Stimulated activated CD4-positive, alpha-beta T cell treated with anti-CD3 and anti-CD28 coated beads, TNF-alpha, amount 100 ng/mL, for 4 hours (primary cell): ENCODE measurements at regions not wholly inside any gene's neighbourhood (a gene's known extent, or its start where the extent isn't known, plus 50 kb on each side); places are given as distances from the start of the nearest gene placed in this dataset.

Experiments
- DNase-seq, 3 experiments: peaks; one replicate each; pipeline ENCODE4 v3.0.0-alpha.2; 2020; ENCODE audit warnings: low read depth in 3 of 3

DNA sequence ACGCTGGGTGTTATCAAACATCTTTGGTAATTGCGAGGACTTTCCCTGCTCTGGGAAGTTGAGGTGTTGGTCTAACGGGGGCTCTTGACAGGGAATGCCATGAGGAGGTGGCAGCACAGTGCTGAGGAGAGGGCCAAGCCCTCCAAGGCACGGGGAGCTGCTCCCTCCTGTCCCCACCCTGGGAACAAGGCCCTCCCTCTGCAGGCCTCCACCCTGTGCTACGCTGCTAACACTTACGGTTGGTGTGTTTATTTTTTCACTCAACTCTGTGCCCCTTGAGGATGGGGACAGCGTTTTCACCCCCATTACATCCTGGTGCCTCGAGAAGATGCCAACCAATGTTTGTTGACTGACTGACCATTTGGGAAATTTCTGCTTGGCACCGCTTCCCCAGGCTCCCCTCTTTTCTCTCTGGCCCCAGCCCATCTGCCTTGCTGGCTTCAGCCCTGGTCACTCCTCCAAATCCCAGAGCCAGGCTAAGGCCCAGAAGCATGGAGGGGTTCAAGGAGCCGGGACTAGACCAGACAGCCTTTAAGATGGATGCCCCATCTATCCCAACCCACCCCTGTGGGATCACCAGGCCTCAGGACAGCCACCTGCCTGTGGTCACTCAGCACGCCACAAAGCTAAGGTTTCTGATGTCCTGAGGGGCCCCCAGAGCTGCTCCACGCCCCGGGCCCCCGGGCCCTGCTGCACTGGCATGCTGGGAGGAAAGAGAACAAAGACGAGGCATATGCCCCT lies 125.7 kb downstream of the BARX1 start:
- DNase-seq = no peak

DNA sequence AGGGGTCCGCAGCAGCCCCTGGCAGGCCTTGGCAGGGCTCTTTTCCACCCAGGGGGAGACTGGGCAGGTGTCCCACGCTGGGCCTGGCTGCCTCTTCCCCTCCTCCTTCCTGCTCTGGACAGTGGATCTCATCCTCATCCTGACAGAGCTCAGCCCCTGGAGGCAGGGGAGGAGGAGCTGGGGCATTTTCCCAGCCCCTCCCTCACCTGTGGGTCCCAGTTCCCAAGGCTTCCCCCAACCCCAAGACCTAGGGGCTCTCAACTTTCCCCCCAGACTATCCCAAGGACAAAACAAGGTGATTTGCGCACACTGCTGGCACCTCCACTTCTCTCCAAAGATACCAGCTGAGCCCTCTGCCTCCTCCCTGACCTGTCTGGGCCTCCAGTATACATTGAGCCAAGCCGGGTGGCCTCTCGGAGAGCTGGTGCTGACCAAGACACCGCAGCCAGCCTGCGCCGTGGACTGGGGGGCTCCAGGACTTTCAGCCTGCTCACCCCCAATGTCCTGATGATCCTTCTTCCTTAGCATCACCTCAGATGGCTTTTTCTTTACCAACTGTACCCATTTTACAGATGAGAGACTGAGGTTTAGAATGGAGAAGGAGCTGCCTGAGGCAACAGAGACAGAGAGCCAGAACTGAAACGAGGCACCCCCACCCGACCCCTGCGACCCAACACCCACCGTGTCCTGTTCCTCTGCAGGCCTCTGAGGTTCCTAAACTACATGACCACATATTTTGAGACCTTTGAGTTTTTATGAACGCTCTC lies 126.6 kb downstream of the BARX1 start:
- no peak for DNase-seq

GRCh38 chr9:93827545-93828330 lies 127.4 kb downstream of the BARX1 start:
- no peak for DNase-seq

DNA sequence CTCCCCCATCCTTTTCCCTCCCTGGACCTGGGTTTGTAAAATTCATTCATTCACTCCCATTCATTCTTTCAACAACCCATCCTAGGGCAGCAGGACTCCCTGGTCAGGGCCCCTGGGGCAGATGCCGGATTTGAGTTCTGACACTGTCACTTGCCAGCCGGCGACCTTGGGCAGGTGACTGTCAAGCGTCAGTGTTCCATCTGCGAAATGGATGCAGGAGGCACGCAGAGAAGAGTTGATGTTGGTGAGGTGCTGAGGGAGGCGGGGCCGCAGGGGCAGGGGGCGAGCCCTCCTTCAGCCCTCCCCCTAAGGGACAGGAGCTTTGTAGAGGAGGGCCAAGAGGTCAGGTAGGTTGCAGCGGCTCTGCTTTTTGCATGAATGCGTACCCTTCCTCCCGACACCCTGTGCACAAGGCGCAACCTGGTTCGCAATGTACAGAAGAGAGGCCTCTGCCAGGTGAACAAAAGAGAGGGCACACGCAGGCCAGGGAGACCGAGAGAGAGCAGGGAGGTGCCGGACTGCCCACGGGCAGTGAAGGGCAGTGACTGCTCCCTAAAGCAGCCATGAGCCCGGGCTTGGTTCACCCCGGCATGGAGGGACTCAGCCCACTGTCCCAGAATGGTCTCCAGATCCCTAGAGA lies 128.1 kb downstream of the BARX1 start:
- DNase-seq = no peak

DNA sequence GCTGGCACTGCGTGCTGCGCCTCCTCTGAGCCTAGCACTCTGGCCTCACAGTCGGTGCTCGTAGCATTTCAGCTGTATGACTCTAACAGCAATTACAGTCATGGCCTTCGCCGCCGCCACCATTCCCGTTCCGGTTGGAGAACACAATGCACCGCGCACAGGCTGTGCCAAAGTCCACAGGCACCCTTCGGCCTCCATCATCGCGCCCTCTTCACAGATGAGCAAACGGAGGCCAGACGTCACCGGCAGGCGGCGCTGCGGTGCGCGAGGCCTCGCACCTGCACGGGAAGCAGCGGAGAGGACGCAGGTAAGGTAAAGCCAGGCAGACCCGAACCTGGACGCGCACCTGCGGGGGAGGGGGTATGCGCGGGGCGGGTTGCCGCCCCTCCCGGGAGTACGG lies 128.9 kb downstream of the BARX1 start:
- DNase-seq = peak; percentile 13 to 30 (median 24)

GRCh38 chr9:93825348-93826115 lies 129.6 kb downstream of the BARX1 start:
- no peak for DNase-seq

DNA sequence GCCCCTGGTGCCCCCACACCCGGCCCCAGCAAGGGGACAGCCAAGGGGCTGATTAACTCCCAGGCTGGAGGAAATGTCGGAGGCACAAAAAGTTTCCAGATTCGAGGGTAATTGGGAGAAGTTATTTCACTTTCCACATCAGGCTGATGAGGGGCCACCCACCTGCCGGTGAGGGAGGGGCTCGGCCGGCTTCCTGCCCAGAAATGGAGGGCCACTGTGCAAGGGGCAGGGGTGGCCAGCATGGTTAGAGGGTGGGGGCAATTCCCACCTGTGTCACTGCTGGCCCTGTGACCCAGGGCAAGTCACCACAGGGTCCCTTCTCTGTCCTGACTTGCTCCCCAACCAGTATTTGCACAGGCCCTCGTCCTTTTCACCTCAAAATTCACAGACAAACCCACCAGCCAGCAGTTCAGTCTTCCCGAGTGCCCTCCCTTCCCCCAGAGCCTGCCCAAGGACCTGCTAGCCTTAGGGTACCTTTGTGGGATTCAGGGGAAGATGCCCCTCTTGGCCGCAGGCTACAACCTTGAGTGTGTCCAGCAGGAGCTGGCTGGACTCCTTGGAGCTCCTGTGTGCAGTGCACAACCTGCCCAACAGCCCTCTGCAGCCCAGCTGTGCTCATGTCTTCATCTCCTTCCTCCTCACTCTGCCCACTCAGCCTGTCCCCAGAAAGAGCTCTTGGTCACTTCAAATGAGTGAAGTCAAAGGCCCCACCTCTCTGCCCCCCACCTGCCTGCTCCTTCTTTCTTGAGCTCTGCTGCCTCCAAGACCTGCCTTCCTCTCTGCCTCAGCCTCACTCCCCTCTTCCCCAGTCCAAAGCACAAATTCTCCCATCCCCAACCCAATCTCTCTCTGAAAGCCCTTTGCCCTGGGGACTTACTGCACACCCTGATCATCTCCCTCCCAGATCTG lies 130.5 kb downstream of the BARX1 start:
- DNase-seq = no peak

DNA sequence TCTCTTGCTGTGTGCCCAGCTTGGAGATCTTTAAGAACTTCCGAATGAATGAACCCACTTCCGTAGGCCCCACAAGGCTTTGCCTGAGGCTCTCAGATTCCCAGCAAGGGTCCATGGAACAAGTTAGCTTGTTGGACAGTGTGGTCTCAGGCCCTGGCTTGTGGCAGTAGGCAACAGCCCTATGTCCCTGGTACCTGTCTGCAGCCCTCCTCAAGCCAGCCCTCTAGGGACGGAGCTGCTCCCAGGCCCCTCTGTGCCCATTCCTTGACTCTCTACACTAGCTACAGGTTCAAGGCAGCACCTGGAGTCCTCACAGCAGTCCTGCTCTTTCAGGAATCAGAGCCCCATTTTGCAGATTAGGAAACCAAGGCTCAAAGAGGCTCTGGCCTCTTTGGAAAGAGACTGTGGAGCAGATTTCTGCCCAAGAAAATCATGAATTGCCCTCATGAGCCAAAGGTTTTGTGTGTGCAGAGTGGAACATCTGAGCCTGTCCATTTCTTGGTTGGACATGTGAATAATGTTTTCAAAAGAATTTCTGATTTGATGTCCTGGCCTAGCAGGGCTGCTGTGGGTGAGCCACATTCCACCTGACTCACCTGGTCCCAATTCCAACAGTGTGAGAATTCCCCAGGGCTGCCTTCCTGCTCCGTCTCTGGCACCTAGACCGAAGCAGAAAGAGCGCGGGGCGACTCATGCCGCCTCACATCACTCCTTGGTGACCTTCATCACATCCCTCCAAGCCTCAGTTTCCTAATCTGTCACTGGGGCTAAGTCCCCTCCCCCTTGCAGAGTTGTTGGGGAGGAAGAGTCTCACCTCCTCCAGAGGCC lies 131.7 kb downstream of the BARX1 start:
- DNase-seq = no peak

DNA sequence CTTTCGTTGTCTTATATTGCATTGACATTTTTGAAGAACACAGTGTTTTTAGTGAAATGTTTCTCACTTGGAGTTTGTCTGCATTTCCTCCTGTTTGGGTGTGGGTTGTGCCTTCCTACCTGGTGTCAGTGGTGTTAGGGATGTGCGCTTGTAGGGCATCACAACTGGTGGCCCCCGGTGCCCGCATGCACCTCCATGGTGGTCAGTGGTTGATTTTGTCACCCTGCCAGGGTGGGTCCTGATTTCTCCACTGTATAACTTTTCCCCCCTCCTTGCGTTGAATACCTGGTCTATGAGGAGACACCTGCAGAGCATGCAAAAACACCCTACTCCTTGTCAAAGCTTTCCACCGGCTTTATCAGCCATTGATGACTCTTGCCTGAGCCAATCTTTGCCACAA lies 132.9 kb downstream of the BARX1 start:
- DNase-seq = no peak

DNA sequence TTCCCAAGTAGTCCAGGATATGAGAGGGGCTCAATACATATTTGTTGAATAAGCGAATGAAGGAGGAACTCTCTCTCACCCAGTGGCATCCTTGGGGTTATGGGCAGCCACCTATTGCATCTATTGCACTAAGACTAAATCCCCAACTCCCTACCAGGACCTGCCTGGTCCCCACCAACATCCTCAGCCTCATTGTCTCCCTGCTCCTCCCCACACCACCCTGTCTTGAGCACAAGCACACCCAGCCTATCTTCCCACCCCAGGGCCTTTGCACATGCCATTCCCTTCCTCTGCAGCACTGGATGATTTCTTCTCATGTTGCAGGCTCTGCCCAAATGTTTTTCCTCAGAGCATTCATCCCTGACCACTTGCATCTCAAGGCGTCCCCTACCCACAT lies 133.8 kb downstream of the BARX1 start:
- no peak for DNase-seq

GRCh38 chr9:93820667-93821306 lies 134.4 kb downstream of the BARX1 start:
- DNase-seq = no peak

DNA sequence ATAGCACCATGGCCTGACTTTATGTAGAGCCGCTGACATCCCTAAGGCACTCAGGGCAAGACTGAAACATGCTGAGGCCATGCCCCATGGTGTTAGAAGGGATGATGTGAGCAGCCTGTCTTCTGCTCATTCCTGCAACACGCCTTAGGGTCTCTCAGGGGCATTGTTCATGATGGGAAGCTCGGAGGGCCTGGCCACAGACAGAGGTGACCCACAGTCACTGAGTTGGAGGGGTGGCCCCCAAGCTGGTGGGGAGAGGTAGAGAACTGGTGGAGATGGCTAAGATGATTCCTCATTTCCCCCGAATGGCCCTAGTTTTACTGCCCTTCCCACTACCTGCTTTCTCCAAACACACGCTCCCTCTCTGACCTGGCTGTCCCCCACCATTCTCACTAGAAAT lies 135.2 kb downstream of the BARX1 start:
- DNase-seq = no peak

GRCh38 chr9:93818827-93819472 lies 136.2 kb downstream of the BARX1 start:
- no peak for DNase-seq

GRCh38 chr9:93818237-93818636 lies 136.9 kb downstream of the BARX1 start:
- DNase-seq = no peak

- no peak for DNase-seq
These were observed 139.5 kb downstream of the BARX1 start for GRCh38 chr9:93815677-93816076.

DNA sequence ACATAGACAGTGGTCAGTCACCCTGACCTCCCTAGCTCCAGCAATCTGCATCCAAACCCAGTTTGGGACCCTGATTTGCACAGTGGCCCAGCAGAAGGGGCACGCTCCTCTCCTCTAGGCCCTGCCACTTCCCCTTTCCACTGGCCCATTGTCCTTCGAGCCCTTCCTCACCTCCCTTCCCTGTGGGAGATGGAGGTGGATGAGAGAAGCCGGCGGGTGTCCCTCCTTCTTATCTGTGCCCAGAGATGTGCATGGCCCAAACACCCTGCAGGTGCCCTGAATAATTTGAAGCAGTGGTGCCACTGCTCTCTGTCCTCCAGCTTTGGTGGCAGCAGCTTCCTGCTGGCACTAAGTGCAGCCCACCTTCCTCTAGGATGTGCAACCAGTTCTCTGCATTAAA lies 140.0 kb downstream of the BARX1 start:
- no peak for DNase-seq

DNA sequence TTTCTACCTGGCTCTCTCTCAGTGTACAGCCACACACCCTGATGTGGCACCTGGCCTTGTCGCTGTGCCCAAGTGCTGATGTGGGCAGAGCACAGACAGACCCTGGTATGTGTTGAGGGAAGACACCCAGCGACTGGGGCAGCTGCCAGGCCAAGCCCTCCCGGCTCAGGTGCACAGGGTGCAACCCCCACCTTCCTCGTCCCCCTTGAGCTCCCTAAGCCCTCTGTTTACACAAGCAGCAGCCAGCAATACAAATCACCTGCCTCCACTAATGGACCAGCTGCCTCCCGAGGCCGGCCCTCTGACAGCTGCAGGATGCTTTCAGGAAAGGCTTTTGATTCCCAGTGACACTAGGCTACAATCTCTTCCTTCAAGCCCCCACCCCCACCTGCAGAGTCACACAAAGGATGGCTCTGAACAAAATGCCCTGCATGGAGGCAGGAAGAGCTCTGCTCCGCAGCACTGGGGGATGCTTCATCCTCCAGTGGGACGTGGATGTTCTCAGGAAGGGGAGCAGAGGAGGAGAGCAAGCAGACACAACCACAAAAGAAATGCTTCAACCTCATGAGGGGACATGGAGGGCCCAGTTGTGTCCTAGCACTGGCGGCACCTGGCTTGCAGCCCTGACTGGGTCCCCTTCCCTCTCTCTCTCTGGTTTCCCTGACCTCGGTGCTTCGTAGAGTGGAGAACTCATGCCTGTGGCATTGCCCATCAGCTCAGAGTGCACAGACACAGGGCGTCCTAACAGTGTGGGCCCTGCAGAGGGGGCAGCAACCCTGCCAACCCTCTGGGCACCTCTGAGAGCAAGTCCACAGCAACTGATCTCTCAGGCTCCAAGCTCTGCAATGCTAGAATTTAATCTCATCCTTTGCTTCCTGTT lies 140.8 kb downstream of the BARX1 start:
- no peak for DNase-seq
